ENCODE measurements at regions not wholly inside any gene's neighbourhood (a gene's known extent, or its start where the extent isn't known, plus 50 kb on each side); places are given as distances from the start of the nearest gene placed in this dataset.

DNA sequence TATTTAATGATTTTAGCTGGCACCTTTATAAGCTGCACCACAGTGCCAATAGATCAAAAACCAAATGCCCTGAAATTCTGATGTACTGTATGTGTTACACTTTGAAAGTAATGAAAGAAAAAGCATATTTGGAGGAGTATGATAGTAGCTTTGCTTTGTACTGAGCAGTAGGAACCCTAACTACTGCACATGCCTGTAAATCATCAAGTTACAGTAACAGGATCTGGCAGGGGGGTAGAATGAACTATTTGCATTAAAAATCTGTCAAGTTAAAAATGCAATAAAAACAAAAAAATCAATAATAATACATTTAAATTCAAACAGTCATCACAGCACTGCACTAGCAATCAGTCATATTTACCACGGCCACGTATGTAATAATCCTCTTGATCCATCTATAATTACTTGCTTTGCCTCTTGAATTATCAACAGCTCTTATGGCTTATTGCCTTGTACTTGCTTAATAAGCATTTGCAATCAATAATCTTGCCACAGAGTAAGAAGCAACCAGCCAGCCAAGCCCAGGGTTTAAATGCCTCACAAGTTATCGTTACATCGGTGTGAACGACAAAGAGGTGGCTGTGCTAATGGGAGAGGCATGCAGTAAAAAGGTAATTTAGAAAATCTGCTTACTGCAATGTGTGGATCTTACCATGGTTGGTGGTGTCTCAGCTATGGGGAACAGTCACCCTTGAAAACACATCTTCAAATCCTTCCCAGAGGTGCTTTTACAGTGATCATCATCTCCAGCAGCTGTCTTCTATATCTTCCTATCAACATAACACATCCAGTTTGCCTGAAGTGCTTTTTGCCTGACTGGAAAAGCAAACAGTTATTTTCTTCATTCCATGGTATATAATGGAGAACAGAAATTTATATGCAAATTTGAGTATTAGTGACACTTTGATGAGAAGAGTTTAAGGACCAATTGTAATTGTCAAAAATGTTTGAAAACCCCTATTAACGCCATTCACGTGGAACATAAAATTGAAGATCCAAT lies 1812.1 kb upstream of the ADGRL3 start:
- DNase-seq (ENCODE audit: low spot score in 2 of 2) = no peak
- Histone ChIP-seq H3K4me3 (no peak overlapping the region), H3K9me3 (no peaks in the 10 kb centered on the region), H3K27me3 (no peaks in the 10 kb centered on the region), H3K27ac (no peak overlapping the region), H3K4me1 (no peaks in the 10 kb centered on the region), H3K36me3 (no peaks in the 10 kb centered on the region)
- TF ChIP-seq CTCF (IDR thresholded peaks at IDR 0.05) (no peak), POLR2A (IDR thresholded peaks at IDR 0.05) (no peak), EP300 (IDR thresholded peaks at IDR 0.05) (no peak)
- WGBS, 2 donors = 72 to 73% methylated on average over 7 of the region's 7 CpGs

DNA sequence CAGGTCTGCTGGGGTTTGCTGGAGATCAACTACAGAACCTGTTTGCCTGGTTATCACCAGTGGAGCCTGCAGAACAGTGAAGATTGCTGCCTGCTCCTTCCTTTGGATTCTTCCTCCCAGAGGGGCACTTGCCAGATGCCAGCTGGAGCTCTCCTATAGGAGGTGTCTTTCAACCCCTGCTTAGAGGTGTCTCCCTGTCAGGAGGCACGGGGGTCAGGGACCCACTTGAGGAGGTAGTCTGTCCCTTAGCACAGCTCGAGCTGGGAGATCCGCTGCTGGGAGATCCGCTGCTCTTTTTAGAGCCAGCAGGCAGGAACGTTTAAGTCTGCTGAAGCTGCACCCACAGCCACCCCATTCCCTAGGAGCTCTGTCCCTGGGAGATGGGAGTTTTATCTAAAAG lies 1806.3 kb upstream of the ADGRL3 start:
- TF ChIP-seq EP300 (IDR thresholded peaks at IDR 0.05) = no peak
- no peak for TF ChIP-seq POLR2A (IDR thresholded peaks at IDR 0.05)
- no peak for TF ChIP-seq CTCF (IDR thresholded peaks at IDR 0.05)
- H3K4me1 ChIP-seq = no peaks in the 10 kb centered on the region
- no peaks in the 10 kb centered on the region for H3K27me3 ChIP-seq
- 82 to 88% methylated on average over 5 of the region's 5 CpGs for WGBS, 2 donors
- H3K36me3 ChIP-seq = no peaks in the 10 kb centered on the region
- no peak overlapping the region for H3K27ac ChIP-seq
- H3K9me3 ChIP-seq = no peaks in the 10 kb centered on the region
- no peak overlapping the region for H3K4me3 ChIP-seq
- DNase-seq (ENCODE audit: low spot score in 2 of 2) = no peak

GRCh38 chr4:59400334-59400733 lies 1799.8 kb upstream of the ADGRL3 start:
- WGBS, 2 donors = 75 to 87% methylated on average over 4 of the region's 4 CpGs
- H3K9me3 ChIP-seq = no peaks in the 10 kb centered on the region
- no peaks in the 10 kb centered on the region for H3K36me3 ChIP-seq
- TF ChIP-seq CTCF (IDR thresholded peaks at IDR 0.05) (no peak), POLR2A (IDR thresholded peaks at IDR 0.05) (no peak), EP300 (IDR thresholded peaks at IDR 0.05) (no peak)
- H3K27ac ChIP-seq = no peak overlapping the region
- no peaks in the 10 kb centered on the region for H3K27me3 ChIP-seq
- DNase-seq (ENCODE audit: low spot score in 2 of 2) = no peak
- H3K4me3 ChIP-seq = no peak overlapping the region
- no peaks in the 10 kb centered on the region for H3K4me1 ChIP-seq

DNA sequence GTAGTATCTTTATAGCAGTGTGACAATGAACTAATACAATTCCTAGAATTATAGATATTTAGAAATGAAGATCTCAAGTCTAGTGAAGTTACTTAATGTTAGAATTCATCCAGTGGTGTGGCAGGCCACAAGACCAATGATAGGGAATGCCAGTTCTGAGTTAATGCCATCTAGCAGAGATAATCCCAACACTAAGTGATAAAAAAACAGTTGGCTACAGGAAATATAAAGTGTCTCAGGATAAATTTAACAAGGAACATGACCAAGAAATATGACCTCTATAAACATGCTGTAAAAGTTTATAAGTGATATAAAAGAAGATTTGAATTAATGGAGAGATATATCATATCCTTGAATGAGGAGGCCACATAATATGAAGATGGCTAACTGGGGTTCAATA lies 1790.5 kb upstream of the ADGRL3 start:
- Histone ChIP-seq H3K4me3 (no peak overlapping the region), H3K27me3 (no peaks in the 10 kb centered on the region), H3K4me1 (no peaks in the 10 kb centered on the region), H3K36me3 (no peaks in the 10 kb centered on the region), H3K27ac (no peak overlapping the region), H3K9me3 (no peaks in the 10 kb centered on the region)
- DNase-seq (ENCODE audit: low spot score in 2 of 2) = no peak
- TF ChIP-seq POLR2A (IDR thresholded peaks at IDR 0.05) (no peak), CTCF (IDR thresholded peaks at IDR 0.05) (no peak), EP300 (IDR thresholded peaks at IDR 0.05) (no peak)

GRCh38 chr4:59412739-59413138 lies 1787.4 kb upstream of the ADGRL3 start:
- Histone ChIP-seq H3K36me3 (no peaks in the 10 kb centered on the region), H3K27ac (no peak overlapping the region), H3K27me3 (no peaks in the 10 kb centered on the region), H3K9me3 (no peaks in the 10 kb centered on the region), H3K4me1 (no peaks in the 10 kb centered on the region), H3K4me3 (no peak overlapping the region)
- TF ChIP-seq EP300 (IDR thresholded peaks at IDR 0.05) (no peak), POLR2A (IDR thresholded peaks at IDR 0.05) (no peak), CTCF (IDR thresholded peaks at IDR 0.05) (no peak)
- WGBS, 2 donors = 58 to 71% methylated on average over 4 to 5 of the region's 5 CpGs
- no peak for DNase-seq (ENCODE audit: low spot score in 2 of 2)

All from tibial nerve (tissue), 4 donors.